ENCODE measurements at regions not wholly inside any gene's neighbourhood (a gene's known extent, or its start where the extent isn't known, plus 50 kb on each side); places are given as distances from the start of the nearest gene placed in this dataset.
"Not testable (repeated sequence)": the region's sequence is repeated elsewhere in the genome, so short reads cannot be mapped to it uniquely, and the experiment has no call there.

DNA sequence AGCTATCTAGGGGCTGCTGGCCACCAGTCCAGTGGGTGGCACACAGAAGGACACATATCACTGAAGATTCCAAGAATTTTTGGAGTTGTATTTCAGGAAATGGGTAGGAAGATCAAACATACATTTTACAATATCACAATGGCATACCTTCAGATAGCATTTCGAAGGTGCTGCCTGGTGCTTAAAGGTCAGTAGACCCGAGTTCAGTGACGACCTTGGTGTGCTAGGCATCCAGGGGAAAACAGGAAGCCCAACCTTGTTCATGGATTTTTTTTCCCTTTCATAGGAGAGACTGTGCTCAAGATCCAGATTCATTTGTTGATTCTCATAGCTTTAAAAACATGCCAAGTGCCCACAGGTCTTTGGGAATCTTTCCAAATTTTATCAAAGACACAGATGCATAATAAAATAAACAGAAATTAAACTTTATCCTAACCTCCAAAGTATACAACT, 51.0 kb upstream of the RCBTB2 start:
- no peak for DNase-seq

DNA sequence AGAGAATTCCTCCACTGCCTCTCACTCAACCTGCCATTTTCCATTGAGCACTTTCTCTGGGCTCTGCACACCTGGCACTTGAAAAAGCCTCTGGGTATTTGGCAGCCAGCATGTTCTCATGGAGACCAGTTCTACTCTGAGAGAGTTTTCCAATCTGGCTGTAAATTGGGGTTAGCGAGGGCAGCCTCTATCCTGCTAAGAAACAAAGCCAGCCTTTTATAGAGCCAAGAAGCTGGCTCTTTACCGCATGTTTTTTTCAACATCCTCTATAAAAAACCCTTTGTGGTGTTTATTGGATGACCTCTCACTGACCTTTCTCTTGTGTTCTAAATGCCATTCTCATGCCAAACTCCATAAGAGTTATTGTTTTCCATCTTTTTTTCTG, 52.6 kb upstream of the RCBTB2 start:
- no peak for DNase-seq

DNA sequence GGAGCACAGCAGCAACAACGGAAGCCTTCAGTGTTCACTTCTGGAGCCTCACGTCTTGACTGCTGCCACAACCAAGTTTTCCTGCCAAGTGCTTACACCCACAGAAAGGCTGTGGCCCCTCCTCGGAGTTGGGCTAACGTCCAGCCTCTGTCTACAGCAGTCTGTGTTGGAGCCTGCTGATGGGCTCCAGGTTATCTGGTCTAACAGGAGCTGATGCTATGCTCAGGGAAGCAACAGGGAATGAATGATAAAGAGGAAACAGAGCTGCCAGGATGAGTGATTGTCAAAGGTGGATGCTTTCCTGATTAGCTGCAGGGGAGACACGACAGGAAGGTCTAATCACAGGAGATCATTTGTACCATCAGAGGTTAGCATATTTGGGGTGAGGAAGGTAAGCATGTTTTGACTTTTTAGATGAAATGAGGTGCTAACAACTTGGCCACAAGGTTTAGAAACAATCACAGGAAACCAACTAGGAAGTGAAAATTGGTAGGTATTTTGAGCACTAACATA, 53.8 kb upstream of the RCBTB2 start:
- DNase-seq: no peak

DNA sequence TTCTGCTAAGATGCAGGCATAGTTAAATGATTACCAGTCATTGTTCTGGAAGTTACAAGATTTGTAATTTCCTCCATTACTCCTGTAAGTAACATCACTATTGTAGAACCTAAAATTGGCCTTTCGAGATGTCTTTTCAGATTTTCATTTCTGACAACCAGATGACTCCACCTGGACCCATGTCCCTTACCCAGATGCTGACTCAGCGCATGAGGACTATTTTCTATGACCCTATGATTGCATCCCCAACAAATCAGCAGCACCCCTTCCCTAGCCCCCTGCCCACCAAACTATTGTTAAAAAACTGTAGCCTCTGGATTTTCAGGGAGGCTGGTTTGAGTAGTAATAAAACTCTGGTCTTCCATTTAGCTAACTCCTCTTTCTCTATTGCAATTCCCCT, 55.2 kb upstream of the RCBTB2 start:
- no peak for DNase-seq

- DNase-seq: no peak
These were observed 57.4 kb upstream of the RCBTB2 start for GRCh38 chr13:48590141-48590901.

GRCh38 chr13:48591124-48591872, 58.4 kb upstream of the RCBTB2 start:
- not testable (repeated sequence) for DNase-seq

DNA sequence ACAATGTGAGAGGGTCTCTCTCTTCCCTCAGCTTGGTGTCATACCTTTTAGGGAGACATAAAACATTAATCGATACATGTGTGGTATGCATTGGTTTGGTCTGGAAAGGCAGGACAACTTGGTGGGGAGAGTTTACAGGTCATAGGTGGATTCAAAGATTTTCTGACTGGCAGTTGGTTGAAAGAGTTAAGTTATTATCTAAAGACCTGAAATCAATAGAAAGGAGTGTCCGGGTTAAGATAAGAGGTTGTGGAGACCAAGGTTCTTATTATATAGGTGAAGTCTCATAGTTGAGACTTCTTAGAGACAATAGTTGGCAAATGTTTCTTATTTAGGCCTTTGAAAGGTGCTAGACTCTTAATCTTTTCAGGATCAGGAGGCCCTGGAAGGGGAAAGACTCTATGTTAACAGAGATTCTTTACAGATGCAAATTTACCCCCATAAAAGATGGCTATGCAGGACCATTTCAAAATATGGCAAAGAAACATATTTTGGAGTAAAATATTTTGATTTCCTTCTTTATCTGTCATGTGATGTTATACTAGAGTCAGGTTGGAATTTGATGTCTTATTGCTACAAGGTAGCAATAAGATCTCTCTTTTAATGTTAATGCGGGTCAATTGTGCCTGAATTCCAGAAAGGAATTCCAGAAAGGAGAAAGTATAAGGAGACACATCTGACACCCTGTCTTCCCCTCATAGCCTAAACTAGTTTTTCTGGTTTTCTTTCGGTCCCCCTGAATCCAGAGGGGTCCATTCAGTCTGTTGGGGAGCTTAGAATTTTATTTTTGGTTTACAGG, 59.2 kb upstream of the RCBTB2 start:
- DNase-seq: no peak

DNA sequence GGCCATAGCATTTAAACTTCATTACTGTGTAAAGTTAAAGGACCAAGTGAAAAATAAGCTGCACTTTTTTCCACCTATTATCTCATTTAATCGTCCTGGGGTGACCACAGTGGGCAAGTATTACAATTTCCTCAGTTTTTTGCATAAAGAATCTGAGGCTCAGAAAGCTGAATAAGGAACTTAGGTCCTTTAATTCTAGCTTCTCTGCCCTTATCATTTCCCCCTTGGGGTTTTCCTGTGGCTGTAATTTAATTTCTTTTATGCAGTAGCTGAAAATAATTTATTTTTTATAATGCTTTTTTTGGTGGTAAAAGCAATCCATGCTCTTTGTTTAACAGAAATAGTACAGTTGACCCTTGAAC, 59.8 kb upstream of the RCBTB2 start:
- no peak for DNase-seq

DNA sequence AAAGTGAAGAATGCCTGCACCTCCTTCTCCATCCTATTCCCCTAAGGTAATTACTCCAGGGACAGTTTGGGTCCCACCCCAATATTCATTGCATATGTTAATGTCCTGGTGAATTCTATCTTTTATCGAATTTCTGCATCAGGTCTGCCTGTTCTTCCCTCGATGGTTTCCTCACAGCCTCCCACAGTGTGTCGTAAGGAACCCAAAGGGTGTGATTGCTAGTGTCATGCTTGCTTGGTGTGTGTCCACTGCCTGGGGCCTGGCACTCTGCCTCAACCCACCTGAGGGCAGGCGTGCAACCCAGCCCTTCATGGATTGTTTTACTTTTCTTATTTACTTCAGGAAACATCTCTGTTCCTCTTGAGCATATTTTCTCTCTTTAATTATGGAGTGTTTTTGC, 60.2 kb upstream of the CYSLTR2 start:
- DNase-seq: no peak

DNA sequence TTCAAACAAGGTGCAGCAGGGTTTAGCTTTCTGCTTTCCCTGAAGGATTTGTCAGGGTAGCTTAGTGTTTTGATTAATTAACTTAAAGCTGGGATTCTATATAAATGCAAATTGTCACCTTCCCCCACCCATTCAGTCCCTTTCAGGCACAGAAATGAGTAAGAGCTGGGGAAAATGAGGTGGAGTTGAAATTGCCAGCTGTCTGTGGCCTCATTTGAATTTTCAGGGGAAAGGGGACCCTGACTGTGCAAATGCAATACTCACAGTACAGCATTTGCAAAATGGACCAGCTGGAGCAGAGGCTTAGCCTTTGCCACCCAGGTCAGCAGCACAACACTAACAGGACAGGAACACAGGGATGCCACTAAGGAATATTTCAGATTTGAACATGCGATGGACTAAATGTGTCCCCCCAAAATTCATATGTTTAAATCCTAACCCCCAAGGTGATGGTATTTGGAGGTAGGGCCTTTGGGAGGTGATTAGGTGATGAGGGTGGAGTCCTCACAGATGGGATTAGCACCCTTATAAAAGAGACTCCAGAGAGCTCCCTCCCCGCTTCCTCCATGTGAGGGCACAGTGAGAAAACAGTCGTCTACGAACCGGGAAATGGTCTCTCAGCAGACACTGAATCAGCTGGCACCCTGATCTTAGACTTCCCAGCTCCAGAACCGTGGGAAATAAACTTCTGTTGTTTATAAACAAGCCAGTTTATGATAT, 59.5 kb upstream of the CYSLTR2 start:
- no peak for DNase-seq

GRCh38 chr13:48595431-48596429, 58.0 kb upstream of the CYSLTR2 start:
- peak in 2 of 4 experiments; percentile 8 for DNase-seq

DNA sequence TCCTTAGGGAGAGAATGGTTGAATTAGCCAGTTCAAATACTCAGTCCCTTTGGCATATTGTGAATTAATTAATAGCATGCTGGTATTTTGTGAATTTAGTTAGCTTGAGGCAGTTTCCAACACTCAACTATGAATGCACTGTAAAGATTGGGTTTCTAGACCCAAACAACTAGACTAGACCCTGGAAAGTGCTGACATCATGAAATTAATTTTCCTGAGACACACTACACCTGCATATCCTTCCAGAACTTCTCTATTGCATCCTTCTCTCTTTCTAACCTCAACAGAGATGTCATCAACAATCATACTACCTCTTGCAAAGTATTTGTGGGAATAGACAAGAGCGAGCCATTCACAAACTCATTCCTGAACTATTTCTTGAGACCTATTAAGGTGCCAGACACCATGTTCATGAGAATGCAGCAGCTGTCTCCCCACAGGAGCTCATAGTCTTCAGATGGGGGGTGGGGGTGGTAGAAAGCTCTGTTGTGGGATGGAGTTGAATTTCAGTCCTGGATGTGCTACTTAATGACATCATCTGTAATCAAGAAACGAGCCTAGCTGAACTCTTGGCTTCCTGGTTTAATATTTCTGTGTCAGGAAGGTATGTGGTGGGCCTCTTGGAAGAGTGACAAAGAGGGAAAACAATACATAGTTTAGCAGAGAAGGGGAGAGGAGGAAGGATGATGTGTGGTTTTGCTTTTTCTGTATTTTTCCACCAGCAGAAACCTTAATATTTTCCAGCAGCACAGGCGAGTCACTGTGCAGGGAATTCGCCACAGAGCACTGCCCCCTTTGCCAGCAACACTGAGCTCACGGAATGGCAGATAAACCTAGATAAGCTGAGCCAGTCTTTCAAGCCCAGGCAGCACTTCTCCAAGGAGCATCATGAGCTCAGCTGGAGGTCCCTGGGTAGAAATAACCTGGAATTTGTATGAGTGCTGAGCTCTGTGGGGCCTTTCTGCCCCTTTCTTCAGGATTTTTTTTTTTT, 53.1 kb upstream of the CYSLTR2 start:
- no peak for DNase-seq

DNA sequence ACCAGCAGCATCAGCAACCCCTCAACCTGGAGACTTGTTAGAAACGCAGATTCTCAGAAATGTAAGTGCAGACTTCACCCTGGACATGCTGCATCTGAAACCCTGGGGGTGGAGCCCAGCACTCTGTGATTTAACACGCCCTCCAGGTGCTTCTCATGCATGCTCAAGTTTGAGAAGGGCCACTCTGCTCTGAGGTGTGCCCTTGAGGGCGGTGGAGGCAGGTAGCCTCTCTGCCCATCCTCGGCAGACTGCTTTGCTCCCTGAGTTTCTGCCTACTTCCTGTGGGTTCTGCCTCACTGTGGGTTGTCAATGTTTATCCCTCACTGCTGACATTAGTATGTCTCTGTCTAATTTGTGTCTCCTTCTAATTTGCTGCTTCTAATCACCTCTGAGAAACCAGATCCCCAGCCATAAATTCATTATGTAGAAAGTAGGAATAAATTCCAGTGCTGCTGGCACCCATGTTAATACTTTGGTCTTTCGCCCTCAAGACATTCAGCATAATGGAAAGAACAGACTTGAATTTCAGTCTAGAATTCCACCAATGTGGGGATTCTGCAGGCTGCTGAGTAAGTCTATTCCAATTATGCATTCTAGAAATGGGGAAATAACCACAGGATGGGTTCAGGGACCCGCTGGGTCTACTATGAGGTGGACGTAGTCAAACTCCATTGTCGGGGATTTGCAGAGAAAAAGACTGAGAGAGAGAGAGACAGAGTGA, 51.3 kb upstream of the CYSLTR2 start:
- DNase-seq: no peak

DNA sequence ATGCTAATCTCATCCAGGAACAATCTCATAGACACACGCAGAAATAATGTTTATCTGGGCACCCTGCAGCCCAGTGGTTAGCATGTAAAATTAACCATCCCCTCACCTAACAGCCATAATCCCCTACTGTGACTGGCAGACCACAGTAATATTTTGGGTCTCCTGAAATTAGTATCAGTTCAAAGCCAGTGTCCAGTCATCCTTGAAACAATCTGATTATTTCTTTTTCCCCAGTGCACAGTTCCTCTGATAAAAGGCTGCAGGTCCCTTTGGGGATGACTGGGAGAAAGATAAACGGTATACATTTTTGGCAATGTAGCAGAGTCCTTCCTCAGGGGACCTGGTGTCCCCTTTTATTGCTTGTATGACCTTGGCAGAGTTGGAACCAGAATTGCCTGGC, 50.4 kb upstream of the CYSLTR2 start:
- DNase-seq: no peak
